K562 (cell line): ENCODE measurements at regions not wholly inside any gene's neighbourhood (a gene's known extent, or its start where the extent isn't known, plus 50 kb on each side); places are given as distances from the start of the nearest gene placed in this dataset.

ENCODE experiments used
- ATAC-seq: fragments of 200-7000 bp; cut with Tn5 transposase; 3 replicates; pipeline ENCODE4 v1.9.1; 2020; ENCODE audit warnings: moderate library complexity
- BruUV-seq: library from RNA; stranded (reverse); fragments of 400-500 nt; replicated peaks from 2 replicates; lab custom pipeline; 2021; lab: Mats Ljungman, UMichigan
- CTCF ChIA-PET: fragments of 300-600 bp; formaldehyde crosslinking; extraction: SDS; loops from one replicate; lab custom pipeline; 2021; ENCODE audit warnings: low intra/inter-chr PET ratio; lab: Yijun Ruan, JAX
- POLR2A ChIA-PET: fragments of 300-600, 350-650 bp; sonication (Branson Sonifier 250); formaldehyde crosslinking; extraction: SDS; loops from one replicate; lab custom pipeline; 2021; ENCODE audit warnings: antibody characterized with exemption, inconsistent platforms; lab: Yijun Ruan, JAX
- DNase-seq, 4 experiments: peaks; one replicate each; pipeline versions ENCODE4 v3.0.0 to v3.0.0-alpha.2; 2011 to 2018; ENCODE audit warnings: low spot score in 3 of 4, mixed read lengths in 3 of 4; ENCODE audit errors: extremely low read depth in 1 of 4
- FAIRE-seq: peaks from 2 replicates; lab custom pipeline; 2011; peaks lifted over from hg19 to GRCh38; lab: Jason Lieb, UNC
- H2AFZ ChIP-seq: 2 replicates; pipeline ENCODE4 v1.6.0; 2011; ENCODE audit warnings: low read depth, low read length, control low read depth, inconsistent platforms
- H3K27ac ChIP-seq: fragments of 200-600 bp; 3 replicates; pipeline ENCODE4 v1.8.0; 2011; ENCODE audit warnings: low read depth, mild to moderate bottlenecking, control low read depth, inconsistent platforms, low read length, moderate library complexity, mixed read lengths; ENCODE audit errors: extremely low read depth
- H3K27me3 ChIP-seq, 2 experiments: fragments of 300-600 bp in 1 of 2; 2 replicates in 1 of 2; 3 replicates in 1 of 2; pipeline versions ENCODE4 v1.6.0 to v1.8.0; 2011; ENCODE audit warnings: inconsistent platforms in 2 of 2, low read length in 2 of 2, mild to moderate bottlenecking in 1 of 2, mixed read lengths in 1 of 2, moderate library complexity in 1 of 2; ENCODE audit not compliant: control insufficient read depth in 2 of 2, insufficient read depth in 2 of 2
- H3K36me3 ChIP-seq: fragments of 300-600 bp; 3 replicates; pipeline ENCODE4 v1.8.0; 2011; ENCODE audit warnings: mild to moderate bottlenecking, low read length, inconsistent platforms; ENCODE audit not compliant: control insufficient read depth, insufficient read depth
- H3K4me1 ChIP-seq, 2 experiments: fragments of 200-600 bp in 1 of 2; replicated peaks in 1 of 2; 2 replicates in 1 of 2; 3 replicates in 1 of 2; pipeline versions ENCODE4 v1.5.1 to v1.8.0; 2011; ENCODE audit warnings: inconsistent platforms in 2 of 2, low read length in 2 of 2, mild to moderate bottlenecking in 1 of 2, mixed read lengths in 1 of 2, moderate library complexity in 1 of 2; ENCODE audit not compliant: control insufficient read depth in 2 of 2, insufficient read depth in 2 of 2
- H3K4me2 ChIP-seq: 2 replicates; pipeline ENCODE4 v1.6.1; 2011; ENCODE audit warnings: low read length, control low read depth, inconsistent platforms, mixed read lengths; ENCODE audit not compliant: insufficient read depth
- H3K4me3 ChIP-seq: fragments of 200-600 bp; sonication (generic), shearing (Covaris generic); 2 replicates; pipeline ENCODE4 v1.5.1; 2016; ENCODE audit warnings: control low read depth, inconsistent platforms
- H3K79me2 ChIP-seq: fragments of 200-600 bp; 3 replicates; pipeline ENCODE4 v1.8.0; 2011; ENCODE audit warnings: low read length, inconsistent platforms; ENCODE audit not compliant: control insufficient read depth, insufficient read depth
- H3K9ac ChIP-seq, 2 experiments: 2 replicates each; pipeline versions ENCODE4 v1.6.0 to v1.6.1; 2011; ENCODE audit warnings: low read depth in 2 of 2, low read length in 2 of 2, control low read depth in 1 of 2, inconsistent platforms in 1 of 2, mild to moderate bottlenecking in 1 of 2, mixed read lengths in 1 of 2; ENCODE audit not compliant: insufficient read depth in 1 of 2
- H3K9me1 ChIP-seq: one replicate; pipeline ENCODE4 v1.6.0; 2011; ENCODE audit warnings: inconsistent platforms, mild to moderate bottlenecking, low read length, moderate library complexity; ENCODE audit not compliant: control insufficient read depth, insufficient read depth
- H3K9me3 ChIP-seq: replicated peaks from 2 replicates; pipeline ENCODE4 v1.5.1; 2011; ENCODE audit warnings: low read depth, low read length, inconsistent platforms; ENCODE audit not compliant: control insufficient read depth, insufficient read depth
- H4K20me1 ChIP-seq: replicated peaks from 2 replicates; pipeline ENCODE4 v1.6.1; 2011; ENCODE audit warnings: low read length, inconsistent platforms, mixed read lengths; ENCODE audit not compliant: control insufficient read depth, insufficient read depth
- CREM ChIP-seq: IDR thresholded peaks from 2 replicates; pipeline ENCODE4 v1.6.1; 2014; ENCODE audit warnings: antibody characterized with exemption, low read depth
- FOSL1 ChIP-seq: fragments of 200-800 bp; sonication (Bioruptor generic); conservative IDR thresholded peaks from 2 replicates; pipeline ENCODE4 v1.6.1; 2016; ENCODE audit warnings: missing genetic modification characterization, missing compliant biosample characterization
- HOXB6 ChIP-seq: fragments of 250-450 bp; sonication (Bioruptor Pico); IDR thresholded peaks from 2 replicates; pipeline ENCODE4 v1.5.1; 2022; ENCODE audit warnings: mild to moderate bottlenecking, borderline replicate concordance
- NFE2L1 ChIP-seq: fragments of 450-650 bp; IDR thresholded peaks from 2 replicates; pipeline ENCODE4 v1.6.1; 2016; ENCODE audit warnings: missing genetic modification characterization, low read depth, mild to moderate bottlenecking, missing compliant biosample characterization, moderate library complexity, borderline replicate concordance
- POLR2H ChIP-seq: IDR thresholded peaks from 2 replicates; pipeline ENCODE4 v1.6.1; 2016; ENCODE audit warnings: missing genetic modification characterization, low read depth, mild to moderate bottlenecking, control low read depth, missing compliant biosample characterization, moderate library complexity
- RBM17 ChIP-seq: fragments of 200-400 bp; formaldehyde crosslinking; IDR thresholded peaks from 2 replicates; pipeline ENCODE4 v1.6.1; 2017; ENCODE audit warnings: low read depth, mild to moderate bottlenecking, low read length, borderline replicate concordance
- RBM39 ChIP-seq: fragments of 200-400 bp; formaldehyde crosslinking; optimal IDR thresholded peaks from 2 replicates; pipeline ENCODE3; 2018; ENCODE audit warnings: low read depth, low read length
- TRIM28 ChIP-seq: fragments of 450-650 bp; IDR thresholded peaks from 2 replicates; pipeline ENCODE4 v1.6.1; 2017
- ZNF143 ChIP-seq: sonication (generic); formaldehyde crosslinking; IDR thresholded peaks from 2 replicates; pipeline ENCODE4 v1.9.0; 2022; ENCODE audit warnings: mild to moderate bottlenecking, missing genetic modification reagents
- ZNF586 ChIP-seq: fragments of 450-650 bp; formaldehyde crosslinking; conservative IDR thresholded peaks from 2 replicates; pipeline ENCODE4 v1.4.0; 2020; ENCODE audit warnings: mild to moderate bottlenecking, moderate library complexity
- ZNF699 ChIP-seq: fragments of 250-450 bp; sonication (Bioruptor Pico); IDR thresholded peaks from 2 replicates; pipeline ENCODE4 v1.8.0; 2021; ENCODE audit warnings: mild to moderate bottlenecking, moderate library complexity; ENCODE audit not compliant: insufficient replicate concordance
- WGBS: fragments of 100-300 bp; shearing (Covaris generic); methylation state at CpG from one replicate; pipeline ENCODE4 v1.1.6; 2016; ENCODE audit warnings: low coverage, mixed read lengths; ENCODE audit not compliant: insufficient coverage; ENCODE audit errors: missing lambda C conversion rate; 5-methylcytosine and 5-hydroxymethylcytosine counted together
- in situ Hi-C: fragments of 300-500 bp; cut with MboI; formaldehyde crosslinking; loops from 4 replicates; pipeline ENCODE4 v1.15.0; 2018; ENCODE audit warnings: inconsistent platforms, mixed read lengths
- intact Hi-C: fragments of 100-400 bp; cut with micrococcal nuclease; formaldehyde crosslinking; loops from 2 replicates; pipeline ENCODE4 v1.14.2; 2022
- TF ChIP-seq, protein P1 (sequence below): sonication (generic); formaldehyde crosslinking; IDR thresholded peaks from 2 replicates; pipeline ENCODE4 v1.9.0; 2022; ENCODE audit warnings: mild to moderate bottlenecking, missing genetic modification reagents
- TF ChIP-seq, protein P2 (sequence below), 2 experiments: IDR thresholded peaks in 1 of 2; conservative IDR thresholded peaks in 1 of 2; 2 replicates each; pipeline ENCODE4 v1.6.1; 2016; ENCODE audit warnings: low read depth in 2 of 2, mild to moderate bottlenecking in 1 of 2, missing compliant biosample characterization in 1 of 2, missing genetic modification characterization in 1 of 2, moderate library complexity in 1 of 2
- TF ChIP-seq, protein P3 (sequence below), 2 experiments: fragments of 450-650 bp; conservative IDR thresholded peaks; 2 replicates each; pipeline ENCODE4 v1.6.1; 2017; ENCODE audit warnings: mild to moderate bottlenecking in 2 of 2, moderate library complexity in 2 of 2

DNA sequence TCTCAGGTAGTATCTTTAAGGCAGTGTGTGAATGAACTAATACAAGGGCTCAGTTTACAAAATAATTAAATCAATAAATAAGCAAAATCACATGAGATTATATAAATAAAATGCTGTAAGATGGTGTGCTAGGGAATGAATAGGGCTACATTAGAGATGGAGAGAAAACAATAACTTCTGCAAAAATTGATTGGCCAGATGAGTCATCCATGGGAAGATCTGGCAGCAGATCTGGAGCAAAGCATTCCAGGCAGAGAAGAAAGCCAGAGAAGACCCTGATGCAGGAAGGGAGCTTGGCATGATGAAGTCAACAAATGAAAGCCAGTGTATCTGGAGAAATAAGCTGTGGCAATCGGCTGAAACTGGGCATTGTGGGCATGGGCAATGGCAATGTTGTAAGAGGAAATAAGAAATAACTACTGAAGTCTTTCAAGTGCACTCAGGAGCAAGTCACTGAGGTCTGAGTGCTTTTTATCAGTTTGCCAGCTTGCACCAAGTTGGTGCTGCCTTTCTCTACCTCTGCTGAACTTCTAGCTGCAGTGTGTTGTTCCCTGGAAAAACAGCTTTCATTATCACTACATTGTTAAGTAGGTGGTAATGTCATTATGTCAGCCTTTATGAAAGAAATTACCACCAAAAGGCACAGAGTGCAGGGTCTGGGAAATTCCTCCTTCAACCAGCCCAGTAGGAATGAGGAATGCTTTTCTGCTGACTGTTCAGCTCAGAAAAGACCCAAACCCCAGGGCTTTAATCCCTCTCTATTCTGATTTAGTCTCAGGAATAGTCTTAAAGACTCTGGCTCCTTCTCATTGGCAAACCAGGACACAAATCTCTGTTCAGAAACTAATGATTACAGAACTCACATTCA lies 231.6 kb downstream of the HTR1B start:
- Histone ChIP-seq H3K9me3 (no peaks in the 10 kb centered on the region), H3K4me2 (no peak overlapping the region), H3K79me2 (no peaks in the 10 kb centered on the region), H3K36me3 (no peaks in the 10 kb centered on the region), H3K9ac (no peak overlapping the region), H2AFZ (no peak overlapping the region)
- DNase-seq: no peak
- TF ChIP-seq TRIM28 (no peak), ZNF143 (CRISPR knock-in tag) (no peak), ZNF586 (no peak), POLR2H (tag) (no peak), FOSL1 (tag) (no peak), NFE2L1 (no peak), CREM (no peak), HOXB6 (no peak), RBM39 (no peak), RBM17 (no peak), ZNF699 (CRISPR knock-in tag) (no peak)
- TF ChIP-seq, protein P1, sequence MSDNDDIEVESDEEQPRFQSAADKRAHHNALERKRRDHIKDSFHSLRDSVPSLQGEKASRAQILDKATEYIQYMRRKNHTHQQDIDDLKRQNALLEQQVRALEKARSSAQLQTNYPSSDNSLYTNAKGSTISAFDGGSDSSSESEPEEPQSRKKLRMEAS: no peak
- TF ChIP-seq, protein P2, sequence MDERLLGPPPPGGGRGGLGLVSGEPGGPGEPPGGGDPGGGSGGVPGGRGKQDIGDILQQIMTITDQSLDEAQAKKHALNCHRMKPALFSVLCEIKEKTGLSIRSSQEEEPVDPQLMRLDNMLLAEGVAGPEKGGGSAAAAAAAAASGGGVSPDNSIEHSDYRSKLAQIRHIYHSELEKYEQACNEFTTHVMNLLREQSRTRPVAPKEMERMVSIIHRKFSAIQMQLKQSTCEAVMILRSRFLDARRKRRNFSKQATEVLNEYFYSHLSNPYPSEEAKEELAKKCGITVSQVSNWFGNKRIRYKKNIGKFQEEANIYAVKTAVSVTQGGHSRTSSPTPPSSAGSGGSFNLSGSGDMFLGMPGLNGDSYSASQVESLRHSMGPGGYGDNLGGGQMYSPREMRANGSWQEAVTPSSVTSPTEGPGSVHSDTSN (CRISPR knock-in tag; IDR thresholded peaks at IDR 0.05; ENCODE audit: low read depth): no peak
- TF ChIP-seq, protein P2 (tag; conservative IDR thresholded peaks at IDR 0.05; ENCODE audit: low read depth): no peak
- TF ChIP-seq, protein P3, sequence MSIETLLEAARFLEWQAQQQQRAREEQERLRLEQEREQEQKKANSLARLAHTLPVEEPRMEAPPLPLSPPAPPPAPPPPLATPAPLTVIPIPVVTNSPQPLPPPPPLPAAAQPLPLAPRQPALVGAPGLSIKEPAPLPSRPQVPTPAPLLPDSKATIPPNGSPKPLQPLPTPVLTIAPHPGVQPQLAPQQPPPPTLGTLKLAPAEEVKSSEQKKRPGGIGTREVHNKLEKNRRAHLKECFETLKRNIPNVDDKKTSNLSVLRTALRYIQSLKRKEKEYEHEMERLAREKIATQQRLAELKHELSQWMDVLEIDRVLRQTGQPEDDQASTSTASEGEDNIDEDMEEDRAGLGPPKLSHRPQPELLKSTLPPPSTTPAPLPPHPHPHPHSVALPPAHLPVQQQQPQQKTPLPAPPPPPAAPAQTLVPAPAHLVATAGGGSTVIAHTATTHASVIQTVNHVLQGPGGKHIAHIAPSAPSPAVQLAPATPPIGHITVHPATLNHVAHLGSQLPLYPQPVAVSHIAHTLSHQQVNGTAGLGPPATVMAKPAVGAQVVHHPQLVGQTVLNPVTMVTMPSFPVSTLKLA (conservative IDR thresholded peaks at IDR 0.05): no peak
- TF ChIP-seq, all 486 proteins: peak for 0
- Histone ChIP-seq H3K27me3 (no peaks in the 10 kb centered on the region), H3K9me1 (no peaks in the 10 kb centered on the region), H4K20me1 (no peaks in the 10 kb centered on the region), H3K4me1 (no peaks in the 10 kb centered on the region), H3K27ac (no peak overlapping the region), H3K4me3 (no peak overlapping the region)
- ATAC-seq (no peak), FAIRE-seq (no peak)
- BruUV-seq: no TSS peak
- ChIA-PET CTCF (no interaction called here), POLR2A (no interaction called here)
- in situ Hi-C loops: no loop called here
- intact Hi-C loops: no loop called here
- 0% methylated on average over 1 of the region's 1 CpG for WGBS
